ENCODE measurements at regions not wholly inside any gene's neighbourhood (a gene's known extent, or its start where the extent isn't known, plus 50 kb on each side); places are given as distances from the start of the nearest gene placed in this dataset.
"Not testable (repeated sequence)": the region's sequence is repeated elsewhere in the genome, so short reads cannot be mapped to it uniquely, and the experiment has no call there.

DNA sequence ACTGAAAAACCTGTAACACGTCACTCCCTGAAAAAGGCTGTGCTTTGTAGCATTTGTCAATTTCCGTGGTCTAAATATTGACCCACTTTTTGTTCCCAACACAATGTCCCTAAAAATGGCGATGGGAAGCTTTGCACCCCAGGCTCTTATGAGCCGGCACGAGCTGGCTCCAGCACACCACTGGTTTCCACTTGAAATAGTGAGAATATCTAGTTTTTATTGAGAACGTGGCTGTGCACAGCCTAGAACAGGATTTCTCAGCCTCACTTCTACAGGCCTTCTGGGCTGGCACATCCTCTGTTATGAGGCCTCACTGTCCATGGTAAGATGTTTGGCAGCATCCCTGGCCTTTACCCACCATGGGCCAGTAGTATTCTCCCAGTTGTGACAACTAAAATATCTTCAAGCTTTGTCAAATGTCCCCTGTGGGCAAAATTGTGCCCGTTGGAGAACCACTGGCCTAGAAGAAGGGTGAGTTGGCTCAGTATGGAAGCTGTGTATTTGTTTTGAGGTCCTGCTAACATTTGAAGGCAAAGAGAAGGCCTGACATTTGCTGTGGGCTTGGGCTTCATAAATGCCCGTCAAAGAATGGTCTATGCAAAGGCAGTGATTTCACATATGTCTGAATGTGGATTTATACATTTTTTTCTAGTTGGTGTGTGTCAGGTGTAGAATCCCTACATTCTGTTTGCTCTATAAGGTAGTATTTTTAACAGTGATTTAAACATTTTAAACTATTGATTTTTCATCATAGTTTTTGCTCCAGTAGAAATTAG lies 774.4 kb upstream of the TPTE start:
- TF ChIP-seq, protein P1, sequence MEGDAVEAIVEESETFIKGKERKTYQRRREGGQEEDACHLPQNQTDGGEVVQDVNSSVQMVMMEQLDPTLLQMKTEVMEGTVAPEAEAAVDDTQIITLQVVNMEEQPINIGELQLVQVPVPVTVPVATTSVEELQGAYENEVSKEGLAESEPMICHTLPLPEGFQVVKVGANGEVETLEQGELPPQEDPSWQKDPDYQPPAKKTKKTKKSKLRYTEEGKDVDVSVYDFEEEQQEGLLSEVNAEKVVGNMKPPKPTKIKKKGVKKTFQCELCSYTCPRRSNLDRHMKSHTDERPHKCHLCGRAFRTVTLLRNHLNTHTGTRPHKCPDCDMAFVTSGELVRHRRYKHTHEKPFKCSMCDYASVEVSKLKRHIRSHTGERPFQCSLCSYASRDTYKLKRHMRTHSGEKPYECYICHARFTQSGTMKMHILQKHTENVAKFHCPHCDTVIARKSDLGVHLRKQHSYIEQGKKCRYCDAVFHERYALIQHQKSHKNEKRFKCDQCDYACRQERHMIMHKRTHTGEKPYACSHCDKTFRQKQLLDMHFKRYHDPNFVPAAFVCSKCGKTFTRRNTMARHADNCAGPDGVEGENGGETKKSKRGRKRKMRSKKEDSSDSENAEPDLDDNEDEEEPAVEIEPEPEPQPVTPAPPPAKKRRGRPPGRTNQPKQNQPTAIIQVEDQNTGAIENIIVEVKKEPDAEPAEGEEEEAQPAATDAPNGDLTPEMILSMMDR (IDR thresholded peaks at IDR 0.05), result not testable (repeated sequence)
- TF ChIP-seq POLR2A (IDR thresholded peaks at IDR 0.05), result not testable (repeated sequence)

Data from esophagus squamous epithelium (tissue), 4 donors.